Astrocyte (in vitro differentiated cells and primary cell): ENCODE measurements at regions not wholly inside any gene's neighbourhood (a gene's known extent, or its start where the extent isn't known, plus 50 kb on each side); places are given as distances from the start of the nearest gene placed in this dataset.

Experiments
- DNase-seq: peaks from one replicate; pipeline ENCODE4 v3.0.0-alpha.2; 2010; ENCODE audit warnings: low read depth
- FAIRE-seq: peaks from 2 replicates; lab custom pipeline; 2011; peaks lifted over from hg19 to GRCh38; lab: Jason Lieb, UNC
- H2AFZ ChIP-seq: 2 replicates; pipeline ENCODE4 v1.6.0; 2012; ENCODE audit warnings: low read depth, low read length, inconsistent platforms
- H3K27ac ChIP-seq: 2 replicates; pipeline ENCODE4 v1.5.1; 2011; ENCODE audit warnings: low read depth, low read length, inconsistent platforms
- H3K27me3 ChIP-seq: 2 replicates; pipeline ENCODE4 v1.6.0; 2011; ENCODE audit warnings: low read length, inconsistent platforms; ENCODE audit not compliant: insufficient read depth
- H3K36me3 ChIP-seq: 2 replicates; pipeline ENCODE4 v1.5.1; 2011; ENCODE audit warnings: low read length, inconsistent platforms; ENCODE audit not compliant: insufficient read depth
- H3K4me1 ChIP-seq: 2 replicates; pipeline ENCODE4 v1.5.1; 2011; ENCODE audit warnings: low read length, inconsistent platforms; ENCODE audit not compliant: insufficient read depth
- H3K4me2 ChIP-seq: 2 replicates; pipeline ENCODE4 v1.6.0; 2012; ENCODE audit warnings: low read length, inconsistent platforms
- H3K4me3 ChIP-seq: 2 replicates; pipeline ENCODE4 v1.5.1; 2011; ENCODE audit warnings: low read depth, mild to moderate bottlenecking, low read length, inconsistent platforms; ENCODE audit not compliant: insufficient read depth
- H3K79me2 ChIP-seq: 2 replicates; pipeline ENCODE4 v1.6.0; 2012; ENCODE audit warnings: mild to moderate bottlenecking, low read length, inconsistent platforms; ENCODE audit not compliant: insufficient read depth
- H3K9ac ChIP-seq: 2 replicates; pipeline ENCODE4 v1.6.0; 2012; ENCODE audit warnings: mild to moderate bottlenecking, low read length, inconsistent platforms
- H3K9me3 ChIP-seq: 2 replicates; pipeline ENCODE4 v1.5.1; 2012; ENCODE audit warnings: low read depth, mild to moderate bottlenecking, low read length, inconsistent platforms; ENCODE audit not compliant: insufficient read depth
- H4K20me1 ChIP-seq: 2 replicates; pipeline ENCODE4 v1.6.0; 2012; ENCODE audit warnings: low read length, inconsistent platforms; ENCODE audit not compliant: insufficient read depth
- H3K27ac Mint-ChIP-seq: one replicate; pipeline ENCODE4 v1.8.0; 2021; ENCODE audit warnings: mild to moderate bottlenecking, mixed read lengths; ENCODE audit not compliant: unreplicated experiment
- H3K27me3 Mint-ChIP-seq: one replicate; pipeline ENCODE4 v1.8.0; 2021; ENCODE audit warnings: low read depth, mixed read lengths; ENCODE audit not compliant: unreplicated experiment
- H3K36me3 Mint-ChIP-seq: one replicate; pipeline ENCODE4 v1.8.0; 2021; ENCODE audit warnings: low read depth, mixed read lengths; ENCODE audit not compliant: unreplicated experiment
- H3K4me1 Mint-ChIP-seq: one replicate; pipeline ENCODE4 v1.8.0; 2021; ENCODE audit warnings: low read depth, mixed read lengths; ENCODE audit not compliant: unreplicated experiment
- H3K4me3 Mint-ChIP-seq: one replicate; pipeline ENCODE4 v1.8.0; 2021; ENCODE audit warnings: mild to moderate bottlenecking, moderate library complexity, mixed read lengths; ENCODE audit not compliant: unreplicated experiment
- H3K9me3 Mint-ChIP-seq: one replicate; pipeline ENCODE4 v1.8.0; 2021; ENCODE audit warnings: mild to moderate bottlenecking, mixed read lengths; ENCODE audit not compliant: unreplicated experiment
- EZH2 ChIP-seq: IDR thresholded peaks from 2 replicates; pipeline ENCODE4 v1.6.1; 2012; ENCODE audit warnings: mild to moderate bottlenecking, low read length, inconsistent platforms; ENCODE audit not compliant: insufficient read depth
- TF ChIP-seq, protein P1 (sequence below): IDR thresholded peaks from 2 replicates; pipeline ENCODE4 v1.5.1; 2011; ENCODE audit warnings: low read depth, mild to moderate bottlenecking, inconsistent platforms, low read length, moderate library complexity; ENCODE audit not compliant: insufficient read depth

DNA sequence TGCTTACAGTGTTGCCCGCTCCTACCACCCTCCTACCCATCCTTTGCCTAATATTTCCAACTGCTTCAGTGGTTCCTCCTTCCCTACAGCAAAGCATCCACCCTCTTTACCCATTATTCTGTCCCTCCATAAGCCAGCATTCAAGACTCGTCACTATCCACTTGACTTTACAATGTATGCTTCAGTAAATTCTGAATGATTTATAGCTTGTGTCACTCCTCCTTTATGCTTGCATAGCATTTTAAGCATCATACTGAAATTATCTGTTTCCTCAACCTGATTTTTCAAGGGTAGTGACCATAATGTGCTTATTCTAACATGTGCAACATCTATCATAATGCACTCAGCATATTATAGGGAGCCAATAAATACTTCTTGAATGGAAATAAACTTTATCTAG, 365.5 kb downstream of the RAB28 start:
- Histone ChIP-seq H3K9ac (no peak overlapping the region), H3K27me3 (no peaks in the 10 kb centered on the region), H3K4me2 (no peak overlapping the region), H3K79me2 (no peaks in the 10 kb centered on the region), H3K36me3 (no peaks in the 10 kb centered on the region), H3K27ac (no peak overlapping the region), H3K4me1 (no peaks in the 10 kb centered on the region), H3K9me3 (no peaks in the 10 kb centered on the region), H4K20me1 (no peaks in the 10 kb centered on the region), H3K4me3 (no peak overlapping the region), H2AFZ (no peak overlapping the region)
- Mint-ChIP-seq H3K27me3 (no peaks in the 10 kb centered on the region), H3K36me3 (no peaks in the 10 kb centered on the region), H3K4me3 (no peak overlapping the region), H3K4me1 (no peaks in the 10 kb centered on the region), H3K9me3 (peaks cover under 1% of the 10 kb centered on the region), H3K27ac (no peak overlapping the region)
- TF ChIP-seq, protein P1, sequence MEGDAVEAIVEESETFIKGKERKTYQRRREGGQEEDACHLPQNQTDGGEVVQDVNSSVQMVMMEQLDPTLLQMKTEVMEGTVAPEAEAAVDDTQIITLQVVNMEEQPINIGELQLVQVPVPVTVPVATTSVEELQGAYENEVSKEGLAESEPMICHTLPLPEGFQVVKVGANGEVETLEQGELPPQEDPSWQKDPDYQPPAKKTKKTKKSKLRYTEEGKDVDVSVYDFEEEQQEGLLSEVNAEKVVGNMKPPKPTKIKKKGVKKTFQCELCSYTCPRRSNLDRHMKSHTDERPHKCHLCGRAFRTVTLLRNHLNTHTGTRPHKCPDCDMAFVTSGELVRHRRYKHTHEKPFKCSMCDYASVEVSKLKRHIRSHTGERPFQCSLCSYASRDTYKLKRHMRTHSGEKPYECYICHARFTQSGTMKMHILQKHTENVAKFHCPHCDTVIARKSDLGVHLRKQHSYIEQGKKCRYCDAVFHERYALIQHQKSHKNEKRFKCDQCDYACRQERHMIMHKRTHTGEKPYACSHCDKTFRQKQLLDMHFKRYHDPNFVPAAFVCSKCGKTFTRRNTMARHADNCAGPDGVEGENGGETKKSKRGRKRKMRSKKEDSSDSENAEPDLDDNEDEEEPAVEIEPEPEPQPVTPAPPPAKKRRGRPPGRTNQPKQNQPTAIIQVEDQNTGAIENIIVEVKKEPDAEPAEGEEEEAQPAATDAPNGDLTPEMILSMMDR = no peak
- TF ChIP-seq EZH2 = no peak
- FAIRE-seq (no peak), DNase-seq (no peak)

DNA sequence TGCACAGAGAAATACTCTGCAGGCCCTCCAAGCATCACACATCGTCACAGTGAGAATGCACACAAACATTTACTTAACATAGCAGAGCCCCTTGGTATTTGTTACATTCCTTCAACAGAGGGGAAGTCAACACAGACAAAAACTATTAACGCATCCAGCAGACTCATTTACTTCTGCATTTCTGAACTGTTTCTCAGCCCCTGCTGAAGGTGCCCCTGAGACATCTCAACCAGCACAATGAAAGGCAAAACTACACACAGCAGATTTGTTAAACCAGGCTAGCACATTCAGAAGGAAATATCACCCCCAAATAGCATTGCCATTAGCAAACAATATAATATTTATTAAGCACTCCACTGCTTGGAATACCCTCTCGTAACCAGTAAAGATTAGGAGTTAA, 367.0 kb downstream of the RAB28 start:
- Histone ChIP-seq H3K9me3 (no peaks in the 10 kb centered on the region), H4K20me1 (no peaks in the 10 kb centered on the region), H2AFZ (no peak overlapping the region), H3K36me3 (no peaks in the 10 kb centered on the region), H3K79me2 (no peaks in the 10 kb centered on the region), H3K9ac (no peak overlapping the region), H3K4me2 (no peak overlapping the region), H3K27ac (no peak overlapping the region), H3K27me3 (no peaks in the 10 kb centered on the region), H3K4me3 (no peak overlapping the region), H3K4me1 (no peaks in the 10 kb centered on the region)
- H3K4me3 Mint-ChIP-seq = no peak overlapping the region
- no peaks in the 10 kb centered on the region for H3K4me1 Mint-ChIP-seq
- no peak overlapping the region for H3K27ac Mint-ChIP-seq
- peaks cover 1% of the 10 kb centered on the region for H3K9me3 Mint-ChIP-seq
- no peaks in the 10 kb centered on the region for H3K27me3 Mint-ChIP-seq
- no peak for TF ChIP-seq EZH2
- TF ChIP-seq, protein P1 = no peak
- H3K36me3 Mint-ChIP-seq = no peaks in the 10 kb centered on the region
- FAIRE-seq = no peak
- DNase-seq = no peak

DNA sequence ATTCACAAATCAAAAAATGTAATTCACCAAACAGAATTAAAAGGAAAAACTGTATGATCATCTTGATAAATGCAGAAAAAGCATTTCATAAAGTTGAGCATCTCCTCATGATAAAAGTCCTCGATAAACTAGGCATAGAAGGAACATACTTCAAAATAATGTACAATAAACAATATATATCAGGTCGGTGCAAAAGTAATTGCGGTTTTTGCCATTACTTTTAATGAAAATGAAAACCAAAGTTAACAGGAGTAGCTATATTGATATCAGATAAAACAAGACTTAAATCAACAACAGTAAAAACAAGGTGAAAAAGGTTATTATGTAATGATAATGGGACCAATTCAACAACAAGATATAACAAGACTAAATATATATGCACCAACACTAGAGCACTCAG, 372.1 kb downstream of the RAB28 start:
- FAIRE-seq (no peak), DNase-seq (no peak)
- H3K27me3 Mint-ChIP-seq = no peaks in the 10 kb centered on the region
- H3K4me3 ChIP-seq = no peak overlapping the region
- H3K4me3 Mint-ChIP-seq = no peak overlapping the region
- H3K9me3 Mint-ChIP-seq = peaks cover 13% of the 10 kb centered on the region
- no peak overlapping the region for H3K9ac ChIP-seq
- no peaks in the 10 kb centered on the region for H3K36me3 Mint-ChIP-seq
- no peak overlapping the region for H3K4me2 ChIP-seq
- H3K9me3 ChIP-seq = no peaks in the 10 kb centered on the region
- no peaks in the 10 kb centered on the region for H4K20me1 ChIP-seq
- H3K27me3 ChIP-seq = no peaks in the 10 kb centered on the region
- H3K27ac ChIP-seq = no peak overlapping the region
- no peaks in the 10 kb centered on the region for H3K4me1 Mint-ChIP-seq
- H2AFZ ChIP-seq = no peak overlapping the region
- H3K79me2 ChIP-seq = no peaks in the 10 kb centered on the region
- H3K4me1 ChIP-seq = no peaks in the 10 kb centered on the region
- TF ChIP-seq, protein P1 = no peak
- TF ChIP-seq EZH2 = no peak
- H3K27ac Mint-ChIP-seq = no peak overlapping the region
- no peaks in the 10 kb centered on the region for H3K36me3 ChIP-seq
